HepG2 (cell line): ENCODE measurements at regions not wholly inside any gene's neighbourhood (a gene's known extent, or its start where the extent isn't known, plus 50 kb on each side); places are given as distances from the start of the nearest gene placed in this dataset.

Source experiments
- CENPT ChIP-seq: sonication (generic); formaldehyde crosslinking; IDR thresholded peaks from 2 replicates; pipeline ENCODE4 v1.8.0; 2022; ENCODE audit warnings: low read depth, mild to moderate bottlenecking, moderate library complexity, missing genetic modification reagents
- DR1 ChIP-seq: sonication (generic); formaldehyde crosslinking; IDR thresholded peaks from 2 replicates; pipeline ENCODE4 v1.8.0; 2021; ENCODE audit warnings: mild to moderate bottlenecking, missing genetic modification reagents, inconsistent platforms
- EZH2 ChIP-seq: conservative IDR thresholded peaks from 2 replicates; pipeline ENCODE4 v1.6.1; 2012; ENCODE audit warnings: mild to moderate bottlenecking, low read depth, low read length, moderate library complexity
- FOXK1 ChIP-seq: sonication (generic); formaldehyde crosslinking; IDR thresholded peaks from 2 replicates; pipeline ENCODE4 v1.4.0; 2020; ENCODE audit warnings: low read depth, missing genetic modification reagents, borderline replicate concordance
- FOXP1 ChIP-seq, 2 experiments: fragments of 450-650 bp in 1 of 2; IDR thresholded peaks; 2 replicates each; pipeline ENCODE4 v1.6.1; 2017 to 2018; ENCODE audit warnings: antibody characterized with exemption in 1 of 2
- GPBP1L1 ChIP-seq: sonication (generic); formaldehyde crosslinking; IDR thresholded peaks from 2 replicates; pipeline ENCODE4 v1.5.0; 2020; ENCODE audit warnings: mild to moderate bottlenecking, missing genetic modification reagents
- HOXA5 ChIP-seq: sonication (generic); formaldehyde crosslinking; IDR thresholded peaks from 2 replicates; pipeline ENCODE4 v1.4.0; 2020; ENCODE audit warnings: missing genetic modification reagents
- KMT2A ChIP-seq: sonication (generic); formaldehyde crosslinking; IDR thresholded peaks from 2 replicates; pipeline ENCODE4 v1.4.0; 2020; ENCODE audit warnings: missing genetic modification reagents
- RFX1 ChIP-seq: fragments of 450-650 bp; IDR thresholded peaks from 2 replicates; pipeline ENCODE4 v1.6.1; 2017
- SRF ChIP-seq: IDR thresholded peaks from 2 replicates; pipeline ENCODE4 v1.6.1; 2011; ENCODE audit warnings: mild to moderate bottlenecking, low read depth, low read length, moderate library complexity
- SRSF1 ChIP-seq: fragments of 200-400 bp; formaldehyde crosslinking; optimal IDR thresholded peaks from 2 replicates; pipeline ENCODE3; 2017; ENCODE audit warnings: mild to moderate bottlenecking, low read depth, low read length, moderate library complexity
- TBX3 ChIP-seq: fragments of 450-650 bp; IDR thresholded peaks from 2 replicates; pipeline ENCODE4 v1.6.1; 2017; ENCODE audit warnings: antibody characterized with exemption, mild to moderate bottlenecking, inconsistent platforms, borderline replicate concordance
- THAP11 ChIP-seq: IDR thresholded peaks from 2 replicates; pipeline ENCODE4 v1.6.1; 2016; ENCODE audit warnings: missing biosample characterization, missing genetic modification reagents
- ZFP37 ChIP-seq: sonication (generic); formaldehyde crosslinking; IDR thresholded peaks from 2 replicates; pipeline ENCODE4 v1.4.0; 2020; ENCODE audit warnings: missing genetic modification reagents, borderline replicate concordance
- ZNF136 ChIP-seq: sonication (generic); formaldehyde crosslinking; IDR thresholded peaks from 2 replicates; pipeline ENCODE4 v1.8.1; 2022; ENCODE audit warnings: low read depth, mild to moderate bottlenecking, moderate library complexity, missing genetic modification reagents
- ZNF232 ChIP-seq: sonication (generic); formaldehyde crosslinking; IDR thresholded peaks from 2 replicates; pipeline ENCODE4 v1.4.0; 2020; ENCODE audit warnings: missing genetic modification reagents, borderline replicate concordance
- ZNF280B ChIP-seq: sonication (generic); formaldehyde crosslinking; IDR thresholded peaks from 2 replicates; pipeline ENCODE4 v1.5.0; 2020; ENCODE audit warnings: missing genetic modification reagents, mild to moderate bottlenecking, borderline replicate concordance
- ZNF337 ChIP-seq: sonication (generic); formaldehyde crosslinking; IDR thresholded peaks from 2 replicates; pipeline ENCODE4 v1.5.1; 2020; ENCODE audit warnings: missing genetic modification reagents, low read depth, mild to moderate bottlenecking, borderline replicate concordance
- ZNF549 ChIP-seq: sonication (generic); formaldehyde crosslinking; IDR thresholded peaks from 2 replicates; pipeline ENCODE4 v1.5.0; 2020; ENCODE audit warnings: missing genetic modification reagents
- ZNF629 ChIP-seq: sonication (generic); formaldehyde crosslinking; conservative IDR thresholded peaks from 2 replicates; pipeline ENCODE4 v1.5.0; 2020; ENCODE audit warnings: missing genetic modification reagents
- ZZZ3 ChIP-seq: sonication (generic); formaldehyde crosslinking; IDR thresholded peaks from 2 replicates; pipeline ENCODE4 v1.4.0; 2020; ENCODE audit warnings: missing genetic modification reagents, mild to moderate bottlenecking, borderline replicate concordance
- TF ChIP-seq, protein P1 (sequence below): sonication (generic); formaldehyde crosslinking; IDR thresholded peaks from 2 replicates; pipeline ENCODE4 v1.8.0; 2022; ENCODE audit warnings: mild to moderate bottlenecking, missing genetic modification reagents
- TF ChIP-seq, protein P2 (sequence below): sonication (generic); formaldehyde crosslinking; IDR thresholded peaks from 2 replicates; pipeline ENCODE4 v1.4.0; 2020; ENCODE audit warnings: mild to moderate bottlenecking, low read depth, missing genetic modification reagents
- TF ChIP-seq, protein P3 (sequence below): sonication (generic); formaldehyde crosslinking; IDR thresholded peaks from 2 replicates; pipeline ENCODE4 v1.5.1; 2020; ENCODE audit warnings: mild to moderate bottlenecking, missing genetic modification reagents, moderate library complexity
- TF ChIP-seq, protein P4 (sequence below): IDR thresholded peaks from 2 replicates; pipeline ENCODE4 v1.6.1; 2016; ENCODE audit warnings: missing genetic modification reagents, missing compliant biosample characterization

- TF ChIP-seq ZNF549 (CRISPR knock-in tag) = no peak
- no peak for TF ChIP-seq FOXP1 (IDR thresholded peaks at IDR 0.05)
- peak; percentile 84 for TF ChIP-seq FOXP1 (CRISPR knock-in tag; IDR thresholded peaks at IDR 0.05)
- peak; percentile 55; the same call in 1 of the 2 replicates for TF ChIP-seq THAP11
- no peak for TF ChIP-seq ZNF280B
- TF ChIP-seq ZNF136 (CRISPR knock-in tag) = no peak
- TF ChIP-seq ZNF629 (CRISPR knock-in tag) = 0 out of 2 replicates have a peak, but pooled peaks have one; percentile 33
- no peak for TF ChIP-seq ZFP37 (CRISPR knock-in tag)
- no peak for TF ChIP-seq GPBP1L1 (CRISPR knock-in tag)
- TF ChIP-seq SRSF1 = no peak
- TF ChIP-seq TBX3 = no peak
- TF ChIP-seq, protein P1, sequence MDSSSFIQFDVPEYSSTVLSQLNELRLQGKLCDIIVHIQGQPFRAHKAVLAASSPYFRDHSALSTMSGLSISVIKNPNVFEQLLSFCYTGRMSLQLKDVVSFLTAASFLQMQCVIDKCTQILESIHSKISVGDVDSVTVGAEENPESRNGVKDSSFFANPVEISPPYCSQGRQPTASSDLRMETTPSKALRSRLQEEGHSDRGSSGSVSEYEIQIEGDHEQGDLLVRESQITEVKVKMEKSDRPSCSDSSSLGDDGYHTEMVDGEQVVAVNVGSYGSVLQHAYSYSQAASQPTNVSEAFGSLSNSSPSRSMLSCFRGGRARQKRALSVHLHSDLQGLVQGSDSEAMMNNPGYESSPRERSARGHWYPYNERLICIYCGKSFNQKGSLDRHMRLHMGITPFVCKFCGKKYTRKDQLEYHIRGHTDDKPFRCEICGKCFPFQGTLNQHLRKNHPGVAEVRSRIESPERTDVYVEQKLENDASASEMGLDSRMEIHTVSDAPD = no peak
- no peak for TF ChIP-seq CENPT
- no peak; the same call in 1 of the 2 replicates for TF ChIP-seq HOXA5
- TF ChIP-seq, protein P2, sequence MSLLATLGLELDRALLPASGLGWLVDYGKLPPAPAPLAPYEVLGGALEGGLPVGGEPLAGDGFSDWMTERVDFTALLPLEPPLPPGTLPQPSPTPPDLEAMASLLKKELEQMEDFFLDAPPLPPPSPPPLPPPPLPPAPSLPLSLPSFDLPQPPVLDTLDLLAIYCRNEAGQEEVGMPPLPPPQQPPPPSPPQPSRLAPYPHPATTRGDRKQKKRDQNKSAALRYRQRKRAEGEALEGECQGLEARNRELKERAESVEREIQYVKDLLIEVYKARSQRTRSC (CRISPR knock-in tag) = 0 out of 2 replicates have a peak, but pooled peaks have one; percentile 28
- TF ChIP-seq ZNF232 (CRISPR knock-in tag) = peak; percentile 81; the same call in 1 of the 2 replicates
- peak; percentile 63; the same call in 1 of the 2 replicates for TF ChIP-seq FOXK1
- TF ChIP-seq KMT2A (CRISPR knock-in tag) = no peak
- peak; percentile 62 for TF ChIP-seq DR1 (CRISPR knock-in tag)
- TF ChIP-seq, protein P3, sequence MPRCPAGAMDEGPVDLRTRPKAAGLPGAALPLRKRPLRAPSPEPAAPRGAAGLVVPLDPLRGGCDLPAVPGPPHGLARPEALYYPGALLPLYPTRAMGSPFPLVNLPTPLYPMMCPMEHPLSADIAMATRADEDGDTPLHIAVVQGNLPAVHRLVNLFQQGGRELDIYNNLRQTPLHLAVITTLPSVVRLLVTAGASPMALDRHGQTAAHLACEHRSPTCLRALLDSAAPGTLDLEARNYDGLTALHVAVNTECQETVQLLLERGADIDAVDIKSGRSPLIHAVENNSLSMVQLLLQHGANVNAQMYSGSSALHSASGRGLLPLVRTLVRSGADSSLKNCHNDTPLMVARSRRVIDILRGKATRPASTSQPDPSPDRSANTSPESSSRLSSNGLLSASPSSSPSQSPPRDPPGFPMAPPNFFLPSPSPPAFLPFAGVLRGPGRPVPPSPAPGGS = no peak
- no peak for TF ChIP-seq EZH2
- no peak for TF ChIP-seq ZZZ3
- no peak for TF ChIP-seq SRF
- no peak for TF ChIP-seq RFX1
- TF ChIP-seq, protein P4, sequence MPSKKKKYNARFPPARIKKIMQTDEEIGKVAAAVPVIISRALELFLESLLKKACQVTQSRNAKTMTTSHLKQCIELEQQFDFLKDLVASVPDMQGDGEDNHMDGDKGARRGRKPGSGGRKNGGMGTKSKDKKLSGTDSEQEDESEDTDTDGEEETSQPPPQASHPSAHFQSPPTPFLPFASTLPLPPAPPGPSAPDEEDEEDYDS = peak; percentile 93
- peak; percentile 90; the same call in 1 of the 2 replicates for TF ChIP-seq ZNF337
Observed at GRCh38 chr3:188002626-188003138, 151.3 kb upstream of the LPP start (continued).
